Epithelial cell of esophagus (primary cell): ENCODE measurements at regions not wholly inside any gene's neighbourhood (a gene's known extent, or its start where the extent isn't known, plus 50 kb on each side); places are given as distances from the start of the nearest gene placed in this dataset.
A peak's percentile ranks its signal among the peaks of the same experiment; 100 is the strongest.

Source experiments
- DNase-seq: peaks from one replicate; pipeline ENCODE4 v3.0.0; 2010; ENCODE audit warnings: low read depth
- H3K4me3 ChIP-seq: 2 replicates; pipeline ENCODE4 v1.5.1; 2011; ENCODE audit warnings: mild to moderate bottlenecking, low read length, control low read depth
- CTCF ChIP-seq: IDR thresholded peaks from 2 replicates; pipeline ENCODE4 v1.5.1; 2011; ENCODE audit warnings: low read depth, mild to moderate bottlenecking, low read length, control low read depth, inconsistent platforms; ENCODE audit not compliant: insufficient read depth; ENCODE audit errors: missing control alignments

- no peak overlapping the region for H3K4me3 ChIP-seq
- no peak for DNase-seq
- no peak for TF ChIP-seq CTCF
Measured at GRCh38 chr12:91582811-91583210, 400.2 kb upstream of the DCN start.

GRCh38 chr12:91579516-91580263 is 397.1 kb upstream of the DCN start:
- peak; percentile 30 for DNase-seq
- H3K4me3 ChIP-seq = no peak overlapping the region
- no peak for TF ChIP-seq CTCF

- TF ChIP-seq CTCF = peak; percentile 9
- peak; percentile 33 for DNase-seq
- no peak overlapping the region for H3K4me3 ChIP-seq
Measured at GRCh38 chr12:91577586-91578539, 395.2 kb upstream of the DCN start.

- H3K4me3 ChIP-seq = no peak overlapping the region
- TF ChIP-seq CTCF = no peak
- DNase-seq = peak; percentile 61
Measured at GRCh38 chr12:91576432-91576831, 393.8 kb upstream of the DCN start.

GRCh38 chr12:91575630-91576029 is 393.0 kb upstream of the DCN start:
- H3K4me3 ChIP-seq = no peak overlapping the region
- no peak for TF ChIP-seq CTCF
- DNase-seq = no peak

GRCh38 chr12:91574975-91575374 is 392.4 kb upstream of the DCN start:
- no peak for DNase-seq
- TF ChIP-seq CTCF = no peak
- H3K4me3 ChIP-seq = no peak overlapping the region

GRCh38 chr12:91574391-91574790 is 391.8 kb upstream of the DCN start:
- DNase-seq = no peak
- TF ChIP-seq CTCF = no peak
- no peak overlapping the region for H3K4me3 ChIP-seq
